K562 (cell line): ENCODE measurements at regions not wholly inside any gene's neighbourhood (a gene's known extent, or its start where the extent isn't known, plus 50 kb on each side); places are given as distances from the start of the nearest gene placed in this dataset.

Source experiments
- ATAC-seq: fragments of 200-7000 bp; cut with Tn5 transposase; 3 replicates; pipeline ENCODE4 v1.9.1; 2020; ENCODE audit warnings: moderate library complexity
- BruUV-seq: library from RNA; stranded (reverse); fragments of 400-500 nt; replicated peaks from 2 replicates; lab custom pipeline; 2021; lab: Mats Ljungman, UMichigan
- CTCF ChIA-PET: fragments of 300-600 bp; formaldehyde crosslinking; extraction: SDS; loops from one replicate; lab custom pipeline; 2021; ENCODE audit warnings: low intra/inter-chr PET ratio; lab: Yijun Ruan, JAX
- POLR2A ChIA-PET: fragments of 300-600, 350-650 bp; sonication (Branson Sonifier 250); formaldehyde crosslinking; extraction: SDS; loops from one replicate; lab custom pipeline; 2021; ENCODE audit warnings: antibody characterized with exemption, inconsistent platforms; lab: Yijun Ruan, JAX
- DNase-seq, 4 experiments: peaks; one replicate each; pipeline versions ENCODE4 v3.0.0 to v3.0.0-alpha.2; 2011 to 2018; ENCODE audit warnings: low spot score in 3 of 4, mixed read lengths in 3 of 4; ENCODE audit errors: extremely low read depth in 1 of 4
- FAIRE-seq: peaks from 2 replicates; lab custom pipeline; 2011; peaks lifted over from hg19 to GRCh38; lab: Jason Lieb, UNC
- H2AFZ ChIP-seq: 2 replicates; pipeline ENCODE4 v1.6.0; 2011; ENCODE audit warnings: low read depth, low read length, control low read depth, inconsistent platforms
- H3K27ac ChIP-seq: fragments of 200-600 bp; 3 replicates; pipeline ENCODE4 v1.8.0; 2011; ENCODE audit warnings: low read depth, mild to moderate bottlenecking, control low read depth, inconsistent platforms, low read length, moderate library complexity, mixed read lengths; ENCODE audit errors: extremely low read depth
- H3K27me3 ChIP-seq, 2 experiments: fragments of 300-600 bp in 1 of 2; 2 replicates in 1 of 2; 3 replicates in 1 of 2; pipeline versions ENCODE4 v1.6.0 to v1.8.0; 2011; ENCODE audit warnings: inconsistent platforms in 2 of 2, low read length in 2 of 2, mild to moderate bottlenecking in 1 of 2, mixed read lengths in 1 of 2, moderate library complexity in 1 of 2; ENCODE audit not compliant: control insufficient read depth in 2 of 2, insufficient read depth in 2 of 2
- H3K36me3 ChIP-seq: fragments of 300-600 bp; 3 replicates; pipeline ENCODE4 v1.8.0; 2011; ENCODE audit warnings: mild to moderate bottlenecking, low read length, inconsistent platforms; ENCODE audit not compliant: control insufficient read depth, insufficient read depth
- H3K4me1 ChIP-seq, 2 experiments: fragments of 200-600 bp in 1 of 2; replicated peaks in 1 of 2; 2 replicates in 1 of 2; 3 replicates in 1 of 2; pipeline versions ENCODE4 v1.5.1 to v1.8.0; 2011; ENCODE audit warnings: inconsistent platforms in 2 of 2, low read length in 2 of 2, mild to moderate bottlenecking in 1 of 2, mixed read lengths in 1 of 2, moderate library complexity in 1 of 2; ENCODE audit not compliant: control insufficient read depth in 2 of 2, insufficient read depth in 2 of 2
- H3K4me2 ChIP-seq: 2 replicates; pipeline ENCODE4 v1.6.1; 2011; ENCODE audit warnings: low read length, control low read depth, inconsistent platforms, mixed read lengths; ENCODE audit not compliant: insufficient read depth
- H3K4me3 ChIP-seq: fragments of 200-600 bp; sonication (generic), shearing (Covaris generic); 2 replicates; pipeline ENCODE4 v1.5.1; 2016; ENCODE audit warnings: control low read depth, inconsistent platforms
- H3K79me2 ChIP-seq: fragments of 200-600 bp; 3 replicates; pipeline ENCODE4 v1.8.0; 2011; ENCODE audit warnings: low read length, inconsistent platforms; ENCODE audit not compliant: control insufficient read depth, insufficient read depth
- H3K9ac ChIP-seq, 2 experiments: 2 replicates each; pipeline versions ENCODE4 v1.6.0 to v1.6.1; 2011; ENCODE audit warnings: low read depth in 2 of 2, low read length in 2 of 2, control low read depth in 1 of 2, inconsistent platforms in 1 of 2, mild to moderate bottlenecking in 1 of 2, mixed read lengths in 1 of 2; ENCODE audit not compliant: insufficient read depth in 1 of 2
- H3K9me1 ChIP-seq: one replicate; pipeline ENCODE4 v1.6.0; 2011; ENCODE audit warnings: inconsistent platforms, mild to moderate bottlenecking, low read length, moderate library complexity; ENCODE audit not compliant: control insufficient read depth, insufficient read depth
- H3K9me3 ChIP-seq: replicated peaks from 2 replicates; pipeline ENCODE4 v1.5.1; 2011; ENCODE audit warnings: low read depth, low read length, inconsistent platforms; ENCODE audit not compliant: control insufficient read depth, insufficient read depth
- H4K20me1 ChIP-seq: replicated peaks from 2 replicates; pipeline ENCODE4 v1.6.1; 2011; ENCODE audit warnings: low read length, inconsistent platforms, mixed read lengths; ENCODE audit not compliant: control insufficient read depth, insufficient read depth
- CC2D1A ChIP-seq: fragments of 450-650 bp; IDR thresholded peaks from 2 replicates; pipeline ENCODE4 v1.6.1; 2017; ENCODE audit warnings: mild to moderate bottlenecking
- CEBPG ChIP-seq, 3 experiments: fragments of 200-800 bp in 1 of 3; sonication (Bioruptor generic) in 1 of 3; sonication (generic) in 1 of 3; formaldehyde crosslinking in 1 of 3; IDR thresholded peaks in 2 of 3; conservative IDR thresholded peaks in 1 of 3; 2 replicates each; pipeline versions ENCODE4 v1.6.1 to v1.8.0; 2016 to 2022; ENCODE audit warnings: missing compliant biosample characterization in 2 of 3, missing genetic modification characterization in 2 of 3, mild to moderate bottlenecking in 1 of 3, missing genetic modification reagents in 1 of 3
- EP300 ChIP-seq: IDR thresholded peaks from 2 replicates; pipeline ENCODE4 v1.6.1; 2012; ENCODE audit warnings: low read length, improper control_type of control experiment
- FOS ChIP-seq: IDR thresholded peaks from 3 replicates; pipeline ENCODE4 v1.6.1; 2011; ENCODE audit not compliant: insufficient read length; ENCODE audit errors: extremely low read depth
- GTF2A2 ChIP-seq: IDR thresholded peaks from 2 replicates; pipeline ENCODE4 v1.6.1; 2016; ENCODE audit warnings: mild to moderate bottlenecking, missing genetic modification characterization, missing compliant biosample characterization
- MCM7 ChIP-seq, 2 experiments: fragments of 450-650 bp; IDR thresholded peaks; 2 replicates each; pipeline ENCODE4 v1.6.1; 2016 to 2018
- NCOA1 ChIP-seq: fragments of 450-650 bp; IDR thresholded peaks from 2 replicates; pipeline ENCODE4 v1.6.1; 2016; ENCODE audit warnings: low read depth
- NFATC3 ChIP-seq: fragments of 450-650 bp; IDR thresholded peaks from 2 replicates; pipeline ENCODE4 v1.6.1; 2017; ENCODE audit warnings: mild to moderate bottlenecking
- RNF2 ChIP-seq: sonication (generic); IDR thresholded peaks from 2 replicates; pipeline ENCODE4 v1.6.1; 2016
- STAT5B ChIP-seq: fragments of 250-450 bp; sonication (Bioruptor Pico); IDR thresholded peaks from 2 replicates; pipeline ENCODE4 v1.8.0; 2021; ENCODE audit warnings: mild to moderate bottlenecking, inconsistent platforms
- ZNF3 ChIP-seq: fragments of 250-450 bp; sonication (Bioruptor Pico); IDR thresholded peaks from 2 replicates; pipeline ENCODE4 v1.5.0; 2021; ENCODE audit warnings: mild to moderate bottlenecking, moderate library complexity
- WGBS: fragments of 100-300 bp; shearing (Covaris generic); methylation state at CpG from one replicate; pipeline ENCODE4 v1.1.6; 2016; ENCODE audit warnings: low coverage, mixed read lengths; ENCODE audit not compliant: insufficient coverage; ENCODE audit errors: missing lambda C conversion rate; 5-methylcytosine and 5-hydroxymethylcytosine counted together
- in situ Hi-C: fragments of 300-500 bp; cut with MboI; formaldehyde crosslinking; loops from 4 replicates; pipeline ENCODE4 v1.15.0; 2018; ENCODE audit warnings: inconsistent platforms, mixed read lengths
- intact Hi-C: fragments of 100-400 bp; cut with micrococcal nuclease; formaldehyde crosslinking; loops from 2 replicates; pipeline ENCODE4 v1.14.2; 2022
- TF ChIP-seq, protein P1 (sequence below): conservative IDR thresholded peaks from 2 replicates; pipeline ENCODE4 v1.6.1; 2011; ENCODE audit warnings: low read depth, mild to moderate bottlenecking, low read length; ENCODE audit not compliant: control insufficient read depth
- TF ChIP-seq, protein P2 (sequence below): fragments of 250-450 bp; sonication (Bioruptor Pico); IDR thresholded peaks from 2 replicates; pipeline ENCODE4 v1.5.0; 2021
- TF ChIP-seq, protein P3 (sequence below): sonication (generic); IDR thresholded peaks from 2 replicates; pipeline ENCODE4 v1.6.1; 2016

DNA sequence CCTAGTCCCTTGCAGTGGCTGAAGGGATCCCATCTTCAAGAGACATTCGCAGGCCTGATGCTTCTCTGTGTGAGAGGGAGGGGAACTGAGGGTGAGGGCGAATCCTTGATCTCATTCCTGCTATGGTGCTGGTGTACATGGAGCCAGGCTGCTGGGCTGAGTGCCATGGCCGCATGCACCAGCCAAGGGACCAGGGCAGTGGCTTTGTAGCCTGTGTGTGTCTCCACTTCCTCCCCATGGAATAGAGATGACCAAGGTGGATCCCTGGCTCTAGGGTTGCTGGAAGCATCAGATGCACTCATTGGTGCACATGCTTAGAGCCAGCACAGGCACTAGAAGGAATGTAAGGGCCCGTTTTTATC, 195.0 kb downstream of the FOXL1 start:
- intact Hi-C loops (no loop called here), in situ Hi-C loops (no loop called here)
- Histone ChIP-seq H3K9me3 (no peaks in the 10 kb centered on the region), H3K79me2 (no peaks in the 10 kb centered on the region), H3K4me1 (no peaks in the 10 kb centered on the region), H3K27me3 (peaks cover 14 to 60% of the 10 kb centered on the region in 2 experiments; a peak in 4 of 5 replicates), H3K4me2 (no peak overlapping the region), H3K9ac (no peak overlapping the region), H3K36me3 (no peaks in the 10 kb centered on the region), H4K20me1 (no peaks in the 10 kb centered on the region), H2AFZ (no peak overlapping the region), H3K9me1 (no peaks in the 10 kb centered on the region), H3K4me3 (no peak overlapping the region), H3K27ac (no peak overlapping the region)
- ATAC-seq, result no peak
- TF ChIP-seq, protein P1, sequence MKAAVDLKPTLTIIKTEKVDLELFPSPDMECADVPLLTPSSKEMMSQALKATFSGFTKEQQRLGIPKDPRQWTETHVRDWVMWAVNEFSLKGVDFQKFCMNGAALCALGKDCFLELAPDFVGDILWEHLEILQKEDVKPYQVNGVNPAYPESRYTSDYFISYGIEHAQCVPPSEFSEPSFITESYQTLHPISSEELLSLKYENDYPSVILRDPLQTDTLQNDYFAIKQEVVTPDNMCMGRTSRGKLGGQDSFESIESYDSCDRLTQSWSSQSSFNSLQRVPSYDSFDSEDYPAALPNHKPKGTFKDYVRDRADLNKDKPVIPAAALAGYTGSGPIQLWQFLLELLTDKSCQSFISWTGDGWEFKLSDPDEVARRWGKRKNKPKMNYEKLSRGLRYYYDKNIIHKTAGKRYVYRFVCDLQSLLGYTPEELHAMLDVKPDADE, result no peak
- no peak for TF ChIP-seq EP300
- TF ChIP-seq NCOA1, result no peak
- no peak for TF ChIP-seq ZNF3 (CRISPR knock-in tag)
- no peak for TF ChIP-seq FOS
- no peak for TF ChIP-seq CC2D1A
- TF ChIP-seq NFATC3, result no peak
- TF ChIP-seq, protein P2, sequence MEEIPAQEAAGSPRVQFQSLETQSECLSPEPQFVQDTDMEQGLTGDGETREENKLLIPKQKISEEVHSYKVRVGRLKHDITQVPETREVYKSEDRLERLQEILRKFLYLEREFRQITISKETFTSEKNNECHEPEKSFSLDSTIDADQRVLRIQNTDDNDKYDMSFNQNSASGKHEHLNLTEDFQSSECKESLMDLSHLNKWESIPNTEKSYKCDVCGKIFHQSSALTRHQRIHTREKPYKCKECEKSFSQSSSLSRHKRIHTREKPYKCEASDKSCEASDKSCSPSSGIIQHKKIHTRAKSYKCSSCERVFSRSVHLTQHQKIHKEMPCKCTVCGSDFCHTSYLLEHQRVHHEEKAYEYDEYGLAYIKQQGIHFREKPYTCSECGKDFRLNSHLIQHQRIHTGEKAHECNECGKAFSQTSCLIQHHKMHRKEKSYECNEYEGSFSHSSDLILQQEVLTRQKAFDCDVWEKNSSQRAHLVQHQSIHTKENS (CRISPR knock-in tag), result no peak
- no peak for TF ChIP-seq RNF2
- TF ChIP-seq CEBPG (CRISPR knock-in tag; IDR thresholded peaks at IDR 0.05), result no peak
- no peak for TF ChIP-seq CEBPG (tag; conservative IDR thresholded peaks at IDR 0.05 in 1 of 2, IDR thresholded peaks at IDR 0.05 in 1 of 2)
- no peak for TF ChIP-seq MCM7 (IDR thresholded peaks at IDR 0.05)
- TF ChIP-seq STAT5B (CRISPR knock-in tag), result no peak
- TF ChIP-seq, protein P3, sequence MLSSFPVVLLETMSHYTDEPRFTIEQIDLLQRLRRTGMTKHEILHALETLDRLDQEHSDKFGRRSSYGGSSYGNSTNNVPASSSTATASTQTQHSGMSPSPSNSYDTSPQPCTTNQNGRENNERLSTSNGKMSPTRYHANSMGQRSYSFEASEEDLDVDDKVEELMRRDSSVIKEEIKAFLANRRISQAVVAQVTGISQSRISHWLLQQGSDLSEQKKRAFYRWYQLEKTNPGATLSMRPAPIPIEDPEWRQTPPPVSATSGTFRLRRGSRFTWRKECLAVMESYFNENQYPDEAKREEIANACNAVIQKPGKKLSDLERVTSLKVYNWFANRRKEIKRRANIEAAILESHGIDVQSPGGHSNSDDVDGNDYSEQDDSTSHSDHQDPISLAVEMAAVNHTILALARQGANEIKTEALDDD, result no peak
- no peak for TF ChIP-seq GTF2A2 (tag)
- POLR2A ChIA-PET, result no interaction called here
- no peak for FAIRE-seq
- CTCF ChIA-PET, result no interaction called here
- BruUV-seq, result no TSS peak
- WGBS, result 0% methylated on average over 4 of the region's 4 CpGs
- DNase-seq, result no peak
